ENCODE measurements at regions not wholly inside any gene's neighbourhood (a gene's known extent, or its start where the extent isn't known, plus 50 kb on each side); places are given as distances from the start of the nearest gene placed in this dataset.

GRCh38 chr6:168784426-168784825 is 343.4 kb downstream of the SMOC2 start:
- TF ChIP-seq POLR2A (IDR thresholded peaks at IDR 0.05) = no peak
- no peak for TF ChIP-seq CTCF (IDR thresholded peaks at IDR 0.05)

All from tibial nerve (tissue), 3 donors.